ENCODE measurements at regions not wholly inside any gene's neighbourhood (a gene's known extent, or its start where the extent isn't known, plus 50 kb on each side); places are given as distances from the start of the nearest gene placed in this dataset.
"Not testable (repeated sequence)": the region's sequence is repeated elsewhere in the genome, so short reads cannot be mapped to it uniquely, and the experiment has no call there.

DNA sequence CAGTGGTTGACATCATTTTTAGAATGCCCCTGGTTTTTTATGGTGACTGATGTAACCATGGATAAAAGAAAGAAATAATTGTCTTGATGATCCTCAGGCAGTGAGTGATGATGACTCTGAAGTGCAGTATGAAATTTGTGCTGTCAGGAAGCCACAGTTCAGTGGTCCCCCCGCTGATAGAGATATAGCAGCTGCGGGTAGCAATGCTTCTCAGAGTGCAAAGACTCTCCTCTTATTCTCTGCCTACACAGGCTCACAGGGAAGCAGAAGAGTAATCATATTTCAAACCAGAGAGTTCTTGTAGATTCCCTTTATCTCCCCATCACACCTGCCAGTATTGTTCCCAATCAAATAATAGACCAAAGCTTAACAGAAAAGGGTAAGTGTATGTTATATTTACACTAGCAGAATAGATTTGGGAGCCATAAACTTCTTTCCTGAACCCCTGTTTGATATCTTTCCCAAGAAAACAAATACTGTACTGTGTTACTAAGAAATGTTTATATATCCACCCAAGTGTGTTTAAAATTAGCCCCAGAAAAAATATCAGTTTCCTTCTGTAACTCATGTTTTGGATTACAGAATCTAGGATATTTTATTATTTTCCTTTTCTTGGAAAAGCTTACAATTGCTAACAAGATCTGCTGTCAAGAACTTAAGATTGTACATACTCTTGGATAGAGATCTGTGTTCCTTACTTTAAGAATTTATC is 1817.4 kb upstream of the FLRT2 start:
- Histone ChIP-seq H3K9me3 (ENCODE audit: insufficient read depth, low read depth, low read length) (no peaks in the 10 kb centered on the region), H2BK5ac (ENCODE audit: low read depth, low read length, poor library complexity) (no peak overlapping the region), H3K4me1 (ENCODE audit: control insufficient read depth in 1 of 2, insufficient read depth in 2 of 2, low read length in 2 of 2) (no peaks in the 10 kb centered on the region), H3K4ac (ENCODE audit: low read depth, low read length) (no peak overlapping the region), H3K79me1 (ENCODE audit: low read length) (no peaks in the 10 kb centered on the region), H3K4me3 (ENCODE audit: low read depth, low read length) (no peak overlapping the region), H4K91ac (ENCODE audit: low read depth, low read length) (no peak overlapping the region), H3K27me3 (ENCODE audit: insufficient read depth, low read length) (no peaks in the 10 kb centered on the region), H3K14ac (ENCODE audit: low read length) (no peak overlapping the region), H4K12ac (ENCODE audit: low read depth, low read length) (no peak overlapping the region), H3K18ac (ENCODE audit: low read length) (no peak overlapping the region), H4K8ac (ENCODE audit: low read depth, low read length) (no peak overlapping the region), H2BK120ac (ENCODE audit: insufficient read depth, low read length, poor library complexity) (no peak overlapping the region), H3K36me3 (ENCODE audit: control insufficient read depth in 1 of 2, insufficient read depth in 2 of 2, low read length in 2 of 2) (no peaks in the 10 kb centered on the region), H2AFZ (ENCODE audit: insufficient read depth, low read length, poor library complexity) (no peak overlapping the region), H3K27ac (ENCODE audit: low read depth, low read length) (no peak overlapping the region), H2AK5ac (ENCODE audit: low read length) (no peak overlapping the region), H3K9ac (ENCODE audit: low read length) (no peak overlapping the region), H3K23ac (ENCODE audit: low read length) (no peak overlapping the region), H3K79me2 (ENCODE audit: control insufficient read depth, insufficient read depth, low read length, poor library complexity) (no peaks in the 10 kb centered on the region), H3K4me2 (ENCODE audit: low read length) (no peak overlapping the region), H2BK12ac (ENCODE audit: low read length) (no peak overlapping the region)
- DNase-seq = no peak
- no CpG with 5 or more reads among the region's 2 CpGs for WGBS (ENCODE audit: extremely low coverage, insufficient coverage, insufficient read length)

DNA sequence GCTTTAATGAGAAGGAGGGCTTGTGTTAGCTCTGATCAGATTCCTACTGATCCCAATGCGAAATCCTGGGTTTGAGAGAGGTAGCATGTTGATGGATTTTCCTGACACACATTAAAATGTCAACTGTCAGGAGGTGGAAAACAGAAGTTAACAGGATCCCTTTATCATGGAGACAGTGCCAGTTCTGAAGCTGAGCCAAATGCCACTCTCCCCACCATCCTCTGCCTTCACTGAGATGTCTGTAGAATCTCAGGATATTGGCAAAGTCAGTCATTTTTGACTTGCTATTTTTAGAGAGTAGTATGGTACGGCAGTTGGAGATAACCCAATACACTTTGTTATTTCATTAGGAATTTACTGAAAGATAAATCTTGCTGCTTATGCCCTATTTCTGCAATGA is 1816.2 kb upstream of the FLRT2 start:
- Histone ChIP-seq H3K79me2 (ENCODE audit: control insufficient read depth, insufficient read depth, low read length, poor library complexity) (no peaks in the 10 kb centered on the region), H3K9ac (ENCODE audit: low read length) (no peak overlapping the region), H3K4me2 (ENCODE audit: low read length) (no peak overlapping the region), H3K23ac (ENCODE audit: low read length) (no peak overlapping the region), H4K91ac (ENCODE audit: low read depth, low read length) (no peak overlapping the region), H3K36me3 (ENCODE audit: control insufficient read depth in 1 of 2, insufficient read depth in 2 of 2, low read length in 2 of 2) (no peaks in the 10 kb centered on the region), H3K14ac (ENCODE audit: low read length) (no peak overlapping the region), H4K8ac (ENCODE audit: low read depth, low read length) (no peak overlapping the region), H2BK5ac (ENCODE audit: low read depth, low read length, poor library complexity) (no peak overlapping the region), H4K12ac (ENCODE audit: low read depth, low read length) (no peak overlapping the region), H2AFZ (ENCODE audit: insufficient read depth, low read length, poor library complexity) (no peak overlapping the region), H3K4ac (ENCODE audit: low read depth, low read length) (no peak overlapping the region), H3K27ac (ENCODE audit: low read depth, low read length) (no peak overlapping the region), H3K4me3 (ENCODE audit: low read depth, low read length) (no peak overlapping the region), H2BK12ac (ENCODE audit: low read length) (no peak overlapping the region), H3K79me1 (ENCODE audit: low read length) (no peaks in the 10 kb centered on the region), H2AK5ac (ENCODE audit: low read length) (no peak overlapping the region), H3K27me3 (ENCODE audit: insufficient read depth, low read length) (no peaks in the 10 kb centered on the region), H3K18ac (ENCODE audit: low read length) (no peak overlapping the region), H3K4me1 (ENCODE audit: control insufficient read depth in 1 of 2, insufficient read depth in 2 of 2, low read length in 2 of 2) (no peaks in the 10 kb centered on the region), H3K9me3 (ENCODE audit: insufficient read depth, low read depth, low read length) (no peaks in the 10 kb centered on the region), H2BK120ac (ENCODE audit: insufficient read depth, low read length, poor library complexity) (no peak overlapping the region)
- whole genome bisulfite sequencing (ENCODE audit: extremely low coverage, insufficient coverage, insufficient read length) = no CpG with 5 or more reads among the region's 2 CpGs
- no peak for DNase-seq

DNA sequence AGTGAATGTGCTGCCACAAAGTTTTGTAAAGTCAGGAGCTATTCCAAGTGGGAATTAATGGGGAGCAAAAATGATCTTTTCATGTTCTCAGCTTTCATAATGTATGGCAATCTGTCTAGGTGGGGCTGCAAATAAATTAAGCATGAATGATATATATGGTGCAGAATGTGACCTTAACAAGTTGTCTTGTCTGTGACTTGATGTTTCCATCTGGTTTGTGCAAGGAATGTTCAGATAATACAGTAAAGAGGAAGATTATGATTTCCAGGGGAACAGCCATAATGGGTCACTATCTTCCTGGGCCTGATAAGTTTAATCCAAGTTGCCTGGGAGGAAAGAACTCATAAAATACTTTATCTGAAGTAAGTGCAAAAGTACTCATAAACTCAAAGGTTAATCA is 1815.8 kb upstream of the FLRT2 start:
- Histone ChIP-seq H3K27me3 (ENCODE audit: insufficient read depth, low read length) (no peaks in the 10 kb centered on the region), H3K4me1 (ENCODE audit: control insufficient read depth in 1 of 2, insufficient read depth in 2 of 2, low read length in 2 of 2) (no peaks in the 10 kb centered on the region), H3K79me1 (ENCODE audit: low read length) (no peaks in the 10 kb centered on the region), H3K4me2 (ENCODE audit: low read length) (no peak overlapping the region), H3K4me3 (ENCODE audit: low read depth, low read length) (no peak overlapping the region), H3K18ac (ENCODE audit: low read length) (no peak overlapping the region), H3K9ac (ENCODE audit: low read length) (no peak overlapping the region), H2BK120ac (ENCODE audit: insufficient read depth, low read length, poor library complexity) (no peak overlapping the region), H3K4ac (ENCODE audit: low read depth, low read length) (no peak overlapping the region), H2BK12ac (ENCODE audit: low read length) (no peak overlapping the region), H3K23ac (ENCODE audit: low read length) (no peak overlapping the region), H3K79me2 (ENCODE audit: control insufficient read depth, insufficient read depth, low read length, poor library complexity) (no peaks in the 10 kb centered on the region), H4K12ac (ENCODE audit: low read depth, low read length) (no peak overlapping the region), H3K36me3 (ENCODE audit: control insufficient read depth in 1 of 2, insufficient read depth in 2 of 2, low read length in 2 of 2) (no peaks in the 10 kb centered on the region), H4K8ac (ENCODE audit: low read depth, low read length) (no peak overlapping the region), H2AFZ (ENCODE audit: insufficient read depth, low read length, poor library complexity) (no peak overlapping the region), H3K14ac (ENCODE audit: low read length) (no peak overlapping the region), H3K9me3 (ENCODE audit: insufficient read depth, low read depth, low read length) (no peaks in the 10 kb centered on the region), H3K27ac (ENCODE audit: low read depth, low read length) (no peak overlapping the region), H4K91ac (ENCODE audit: low read depth, low read length) (no peak overlapping the region), H2AK5ac (ENCODE audit: low read length) (no peak overlapping the region), H2BK5ac (ENCODE audit: low read depth, low read length, poor library complexity) (no peak overlapping the region)
- DNase-seq = no peak

DNA sequence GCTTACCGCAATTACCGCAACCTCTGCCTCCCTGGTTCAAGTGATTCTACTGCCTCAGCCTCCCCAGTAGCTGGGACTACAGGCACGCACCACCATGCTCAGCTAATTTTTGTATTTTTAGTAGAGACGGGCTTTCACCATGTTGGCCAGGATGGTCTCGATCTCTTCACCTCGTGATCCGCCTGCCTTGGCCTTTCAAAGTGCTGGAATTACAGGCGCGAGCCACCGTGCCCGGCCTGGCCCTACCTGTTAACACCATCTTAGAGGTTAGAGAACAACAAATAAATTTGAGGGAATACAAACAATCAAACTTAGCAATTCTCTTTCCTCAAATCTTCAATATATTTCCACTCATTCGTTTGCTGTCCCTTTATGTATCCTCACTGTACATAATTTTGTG is 1810.5 kb upstream of the FLRT2 start:
- not testable (repeated sequence) for H3K4me3 ChIP-seq (ENCODE audit: low read depth, low read length); H2BK120ac ChIP-seq (ENCODE audit: insufficient read depth, low read length, poor library complexity); H3K9ac ChIP-seq (ENCODE audit: low read length); H3K18ac ChIP-seq (ENCODE audit: low read length); H3K9me3 ChIP-seq (ENCODE audit: insufficient read depth, low read depth, low read length); H4K91ac ChIP-seq (ENCODE audit: low read depth, low read length); H3K4ac ChIP-seq (ENCODE audit: low read depth, low read length); H2BK12ac ChIP-seq (ENCODE audit: low read length); H3K79me1 ChIP-seq (ENCODE audit: low read length); H2AK5ac ChIP-seq (ENCODE audit: low read length); H3K36me3 ChIP-seq (ENCODE audit: control insufficient read depth in 1 of 2, insufficient read depth in 2 of 2, low read length in 2 of 2); H3K14ac ChIP-seq (ENCODE audit: low read length); H3K27me3 ChIP-seq (ENCODE audit: insufficient read depth, low read length); DNase-seq; H3K79me2 ChIP-seq (ENCODE audit: control insufficient read depth, insufficient read depth, low read length, poor library complexity); H2AFZ ChIP-seq (ENCODE audit: insufficient read depth, low read length, poor library complexity); H3K4me2 ChIP-seq (ENCODE audit: low read length); H4K8ac ChIP-seq (ENCODE audit: low read depth, low read length); H3K4me1 ChIP-seq (ENCODE audit: control insufficient read depth in 1 of 2, insufficient read depth in 2 of 2, low read length in 2 of 2); H4K12ac ChIP-seq (ENCODE audit: low read depth, low read length); H3K23ac ChIP-seq (ENCODE audit: low read length); H2BK5ac ChIP-seq (ENCODE audit: low read depth, low read length, poor library complexity); H3K27ac ChIP-seq (ENCODE audit: low read depth, low read length)
- 100% methylated on average over 1 of the region's 12 CpGs for WGBS (ENCODE audit: extremely low coverage, insufficient coverage, insufficient read length)
